Retinal pigment epithelial cell (primary cell): ENCODE measurements at regions not wholly inside any gene's neighbourhood (a gene's known extent, or its start where the extent isn't known, plus 50 kb on each side); places are given as distances from the start of the nearest gene placed in this dataset.

Source experiments
- DNase-seq: peaks from one replicate; pipeline ENCODE4 v3.0.0-alpha.2; 2010; ENCODE audit warnings: low read depth
- H3K4me3 ChIP-seq: 2 replicates; pipeline ENCODE4 v1.5.1; 2011; ENCODE audit warnings: mild to moderate bottlenecking, low read length, control low read depth, moderate library complexity
- CTCF ChIP-seq: conservative IDR thresholded peaks from 2 replicates; pipeline ENCODE4 v1.5.1; 2011; ENCODE audit warnings: low read depth, low read length, control low read depth, inconsistent platforms

- TF ChIP-seq CTCF: no peak
Measured at GRCh38 chr18:39871961-39872360, 2083.1 kb upstream of the PIK3C3 start.

GRCh38 chr18:39870591-39870990, 2084.4 kb upstream of the PIK3C3 start:
- peak; percentile 31 for DNase-seq
- TF ChIP-seq CTCF: no peak
- no peak overlapping the region for H3K4me3 ChIP-seq

More at GRCh38 chr18:39871961-39872360, 2083.1 kb upstream of the PIK3C3 start:
- no peak for DNase-seq
- H3K4me3 ChIP-seq: no peak overlapping the region

GRCh38 chr18:39863916-39864315, 2091.1 kb upstream of the PIK3C3 start:
- no peak for DNase-seq
- TF ChIP-seq CTCF: no peak
- H3K4me3 ChIP-seq: no peak overlapping the region

- DNase-seq: no peak
- TF ChIP-seq CTCF: no peak
- no peak overlapping the region for H3K4me3 ChIP-seq
Measured at GRCh38 chr18:39862341-39862740, 2092.7 kb upstream of the PIK3C3 start.

GRCh38 chr18:39854291-39854690, 2100.7 kb upstream of the PIK3C3 start:
- H3K4me3 ChIP-seq: no peak overlapping the region
- TF ChIP-seq CTCF: no peak
- no peak for DNase-seq

- no peak for TF ChIP-seq CTCF
- H3K4me3 ChIP-seq: no peak overlapping the region
- no peak for DNase-seq
Measured at GRCh38 chr18:39846265-39846664, 2108.8 kb upstream of the PIK3C3 start.

- no peak overlapping the region for H3K4me3 ChIP-seq
- TF ChIP-seq CTCF: no peak
- no peak for DNase-seq
Measured at GRCh38 chr18:39845631-39846030, 2109.4 kb upstream of the PIK3C3 start.
